HAP-1 (cell line): ENCODE measurements at regions not wholly inside any gene's neighbourhood (a gene's known extent, or its start where the extent isn't known, plus 50 kb on each side); places are given as distances from the start of the nearest gene placed in this dataset.
A peak's percentile ranks its signal among the peaks of the same experiment; 100 is the strongest.

Source experiments
- DNase-seq, 2 experiments: peaks; one replicate each; pipeline ENCODE4 v3.0.0-alpha.2; 2016 to 2020; ENCODE audit warnings: low spot score in 2 of 2
- H3K27me3 ChIP-seq: fragments of 250-450 bp; sonication (Bioruptor Pico); 2 replicates; pipeline ENCODE4 v1.5.1; 2020; ENCODE audit warnings: low read depth, mild to moderate bottlenecking, moderate library complexity
- H3K36me3 ChIP-seq: fragments of 250-450 bp; sonication (Bioruptor Pico); replicated peaks from 2 replicates; pipeline ENCODE4 v1.5.1; 2020; ENCODE audit warnings: mild to moderate bottlenecking
- H3K4me1 ChIP-seq: fragments of 250-450 bp; sonication (Bioruptor Pico); 2 replicates; pipeline ENCODE4 v1.5.1; 2020; ENCODE audit warnings: mild to moderate bottlenecking
- H3K4me3 ChIP-seq: fragments of 250-450 bp; sonication (Bioruptor Pico); 2 replicates; pipeline ENCODE4 v1.5.1; 2020; ENCODE audit warnings: mild to moderate bottlenecking, moderate library complexity
- H3K9me3 ChIP-seq: fragments of 250-450 bp; sonication (Bioruptor Pico); 2 replicates; pipeline ENCODE4 v1.5.1; 2020; ENCODE audit warnings: mild to moderate bottlenecking, moderate library complexity
- in situ Hi-C: fragments of 300-500 bp; cut with MboI; formaldehyde crosslinking; loops from 3 replicates; pipeline ENCODE4 v1.14.3; 2020; ENCODE audit warnings: low sequenced_read_pairs, inconsistent platforms, mixed read lengths

GRCh38 chr2:207474863-207475485, 54.8 kb upstream of the CREB1 start:
- no peaks in the 10 kb centered on the region for H3K36me3 ChIP-seq
- DNase-seq, result peak; percentile 58 to 64
- H3K4me3 ChIP-seq, result no peak overlapping the region
- H3K9me3 ChIP-seq, result no peaks in the 10 kb centered on the region
- H3K4me1 ChIP-seq, result no peaks in the 10 kb centered on the region
- in situ Hi-C loops, result loop anchor here (5.0 to 25.0 kb wide), 4 partner anchors 313 to 780 kb away; partner anchors contain the start of gene KLF7
- no peaks in the 10 kb centered on the region for H3K27me3 ChIP-seq

- Histone ChIP-seq H3K4me1 (no peaks in the 10 kb centered on the region), H3K27me3 (no peaks in the 10 kb centered on the region), H3K4me3 (no peak overlapping the region), H3K9me3 (no peaks in the 10 kb centered on the region), H3K36me3 (no peaks in the 10 kb centered on the region)
- DNase-seq, result no peak
- in situ Hi-C loops, result loop anchor here (10.0 kb wide), 1 partner anchor 781 kb away; no protein-coding TSS in a partner anchor
Observed at GRCh38 chr2:207475546-207475945, 54.2 kb upstream of the CREB1 start.

- in situ Hi-C loops, result loop anchor here (10.0 kb wide), 1 partner anchor 783 kb away; no protein-coding TSS in a partner anchor
- DNase-seq, result no peak
- Histone ChIP-seq H3K4me1 (no peaks in the 10 kb centered on the region), H3K9me3 (no peaks in the 10 kb centered on the region), H3K27me3 (no peaks in the 10 kb centered on the region), H3K36me3 (no peaks in the 10 kb centered on the region), H3K4me3 (no peak overlapping the region)
Observed at GRCh38 chr2:207477896-207478295, 51.9 kb upstream of the CREB1 start.

- Histone ChIP-seq H3K27me3 (no peaks in the 10 kb centered on the region), H3K9me3 (no peaks in the 10 kb centered on the region), H3K4me1 (no peaks in the 10 kb centered on the region), H3K4me3 (no peak overlapping the region), H3K36me3 (no peaks in the 10 kb centered on the region)
- in situ Hi-C loops, result loop anchor here (10.0 kb wide), 1 partner anchor 784 kb away; no protein-coding TSS in a partner anchor
- no peak for DNase-seq
Observed at GRCh38 chr2:207478572-207478971, 51.2 kb upstream of the CREB1 start.

- in situ Hi-C loops, result loop anchor here (10.0 kb wide), 1 partner anchor 784 kb away; no protein-coding TSS in a partner anchor
- no peak overlapping the region for H3K4me3 ChIP-seq
- no peaks in the 10 kb centered on the region for H3K4me1 ChIP-seq
- no peaks in the 10 kb centered on the region for H3K27me3 ChIP-seq
- H3K36me3 ChIP-seq, result no peaks in the 10 kb centered on the region
- no peaks in the 10 kb centered on the region for H3K9me3 ChIP-seq
- DNase-seq, result no peak
Observed at GRCh38 chr2:207479198-207479785, 50.5 kb upstream of the CREB1 start.
